HepG2 (cell line): ENCODE measurements at regions not wholly inside any gene's neighbourhood (a gene's known extent, or its start where the extent isn't known, plus 50 kb on each side); places are given as distances from the start of the nearest gene placed in this dataset.

Experiments
- ATAC-seq: fragments of 200-7000 bp; cut with Tn5 transposase; 3 replicates; pipeline ENCODE4 v1.9.1; 2020; ENCODE audit warnings: mild to moderate bottlenecking, moderate library complexity
- BruUV-seq: library from RNA; stranded (reverse); fragments of 400-500 nt; replicated peaks from 2 replicates; lab custom pipeline; 2021; lab: Mats Ljungman, UMichigan
- CTCF ChIA-PET: fragments of 300-600 bp; formaldehyde crosslinking; extraction: SDS; loops from one replicate; lab custom pipeline; 2021; ENCODE audit warnings: low total read pairs, inconsistent platforms, low intra/inter-chr PET ratio; lab: Yijun Ruan, JAX
- POLR2A ChIA-PET: fragments of 350-600 bp; sonication (Branson Sonifier 250); formaldehyde crosslinking; loops from one replicate; lab custom pipeline; 2020; ENCODE audit warnings: antibody characterized with exemption, inconsistent platforms; lab: Yijun Ruan, JAX
- DNase-seq: peaks from one replicate; pipeline ENCODE4 v3.0.0-alpha.2; 2015; ENCODE audit warnings: low spot score
- FAIRE-seq: peaks from 3 replicates; lab custom pipeline; 2011; peaks lifted over from hg19 to GRCh38; lab: Jason Lieb, UNC
- H2AFZ ChIP-seq: one replicate; pipeline ENCODE4 v1.6.1; 2011; ENCODE audit warnings: low read length, inconsistent platforms
- H3K27ac ChIP-seq: fragments of 300-600 bp; 3 replicates; pipeline ENCODE4 v1.8.0; 2011; ENCODE audit warnings: mixed run types, mild to moderate bottlenecking, mixed read lengths, low read length, inconsistent platforms; ENCODE audit not compliant: insufficient read depth; ENCODE audit errors: extremely low read length
- H3K27me3 ChIP-seq, 2 experiments: fragments of 200-600 bp in 1 of 2; 2 replicates in 1 of 2; 3 replicates in 1 of 2; pipeline versions ENCODE4 v1.6.0 to v1.8.0; 2011; ENCODE audit warnings: low read length in 2 of 2, mild to moderate bottlenecking in 2 of 2, moderate library complexity in 2 of 2, inconsistent platforms in 1 of 2; ENCODE audit not compliant: insufficient read depth in 2 of 2, control insufficient read depth in 1 of 2
- H3K36me3 ChIP-seq, 2 experiments: fragments of 200-600 bp in 1 of 2; replicated peaks in 1 of 2; 2 replicates in 1 of 2; 3 replicates in 1 of 2; pipeline versions ENCODE4 v1.5.1 to v1.8.0; 2011; ENCODE audit warnings: low read length in 2 of 2, inconsistent platforms in 1 of 2; ENCODE audit not compliant: insufficient read depth in 2 of 2, control insufficient read depth in 1 of 2
- H3K4me1 ChIP-seq: 2 replicates; pipeline ENCODE4 v1.5.1; 2012; ENCODE audit warnings: low read length, inconsistent platforms; ENCODE audit not compliant: insufficient read depth
- H3K4me2 ChIP-seq: 2 replicates; pipeline ENCODE4 v1.6.0; 2011; ENCODE audit warnings: low read depth, low read length, inconsistent platforms
- H3K4me3 ChIP-seq, 3 experiments: fragments of 200-600 bp in 1 of 3; sonication (generic), shearing (Covaris generic) in 1 of 3; replicated peaks in 1 of 3; 2 replicates each; pipeline ENCODE4 v1.5.1; 2011 to 2016; ENCODE audit warnings: low read length in 3 of 3, inconsistent platforms in 2 of 3, low read depth in 2 of 3, mild to moderate bottlenecking in 2 of 3, control low read depth in 1 of 3, mixed read lengths in 1 of 3; ENCODE audit not compliant: insufficient read depth in 1 of 3
- H3K79me2 ChIP-seq: one replicate; pipeline ENCODE4 v1.6.1; 2011; ENCODE audit warnings: low read length, inconsistent platforms; ENCODE audit not compliant: insufficient read depth
- H3K9ac ChIP-seq: 2 replicates; pipeline ENCODE4 v1.6.0; 2011; ENCODE audit warnings: mild to moderate bottlenecking, low read depth, low read length, inconsistent platforms; ENCODE audit not compliant: insufficient read depth
- H3K9me3 ChIP-seq: 2 replicates; pipeline ENCODE4 v1.5.1; 2012; ENCODE audit warnings: mild to moderate bottlenecking, low read length
- H4K20me1 ChIP-seq: 2 replicates; pipeline ENCODE4 v1.6.0; 2011; ENCODE audit warnings: inconsistent platforms, mild to moderate bottlenecking, low read length, moderate library complexity; ENCODE audit not compliant: insufficient read depth
- ARHGAP35 ChIP-seq: sonication (generic); formaldehyde crosslinking; IDR thresholded peaks from 2 replicates; pipeline ENCODE4 v1.9.0; 2022; ENCODE audit warnings: mild to moderate bottlenecking, inconsistent platforms, moderate library complexity, missing genetic modification reagents, borderline replicate concordance
- ISX ChIP-seq: sonication (generic); formaldehyde crosslinking; conservative IDR thresholded peaks from 2 replicates; pipeline ENCODE4 v1.5.0; 2020; ENCODE audit warnings: missing genetic modification reagents
- NAIF1 ChIP-seq: sonication (generic); formaldehyde crosslinking; IDR thresholded peaks from 2 replicates; pipeline ENCODE4 v1.5.0; 2020; ENCODE audit warnings: mild to moderate bottlenecking, missing genetic modification reagents, borderline replicate concordance
- TIGD3 ChIP-seq: sonication (generic); formaldehyde crosslinking; IDR thresholded peaks from 2 replicates; pipeline ENCODE4 v1.5.1; 2020; ENCODE audit warnings: mild to moderate bottlenecking, missing genetic modification reagents, borderline replicate concordance
- TOE1 ChIP-seq: sonication (generic); formaldehyde crosslinking; IDR thresholded peaks from 2 replicates; pipeline ENCODE4 v1.4.0; 2020; ENCODE audit warnings: mild to moderate bottlenecking, missing genetic modification reagents
- WGBS: methylation state at CpG from one replicate; pipeline ENCODE4 v1.1.6; 2017; ENCODE audit warnings: low lambda C conversion rate; 5-methylcytosine and 5-hydroxymethylcytosine counted together
- in situ Hi-C: cut with HindIII; loops from 2 replicates; pipeline ENCODE4 v1.10.0; 2017; ENCODE audit warnings: low pct_unique_long_range_greater_than_20kb; ENCODE audit not compliant: extremely low pct_ligation_motif_present
- intact Hi-C: fragments of 100-400 bp; cut with micrococcal nuclease; formaldehyde crosslinking; loops from one replicate; pipeline ENCODE4 v1.10.0; 2022; ENCODE audit not compliant: unreplicated experiment
- TF ChIP-seq, protein P1 (sequence below): sonication (generic); formaldehyde crosslinking; IDR thresholded peaks from 2 replicates; pipeline ENCODE4 v1.4.0; 2020; ENCODE audit warnings: mild to moderate bottlenecking, missing genetic modification reagents, borderline replicate concordance
- TF ChIP-seq, protein P2 (sequence below): sonication (generic); formaldehyde crosslinking; IDR thresholded peaks from 2 replicates; pipeline ENCODE4 v1.5.1; 2020; ENCODE audit warnings: missing genetic modification reagents, mild to moderate bottlenecking, borderline replicate concordance

GRCh38 chr1:163928651-163929050 is 606.9 kb downstream of the NUF2 start:
- H3K27me3 ChIP-seq = no peaks in the 10 kb centered on the region
- DNase-seq = no peak
- no peak overlapping the region for H2AFZ ChIP-seq
- ChIA-PET POLR2A (no interaction called here), CTCF (no interaction called here)
- no peak overlapping the region for H3K4me3 ChIP-seq
- no peaks in the 10 kb centered on the region for H3K79me2 ChIP-seq
- no peaks in the 10 kb centered on the region for H3K36me3 ChIP-seq
- TF ChIP-seq NAIF1 (CRISPR knock-in tag) (no peak), ISX (no peak), TOE1 (CRISPR knock-in tag) (no peak)
- FAIRE-seq = no peak
- ATAC-seq = no peak
- peaks cover 74% of the 10 kb centered on the region for H3K9me3 ChIP-seq
- H3K27ac ChIP-seq = no peak overlapping the region
- no peak overlapping the region for H3K9ac ChIP-seq
- no TSS peak for BruUV-seq
- no peak overlapping the region for H3K4me2 ChIP-seq
- in situ Hi-C loops = no loop called here
- intact Hi-C loops = no loop called here
- no peaks in the 10 kb centered on the region for H4K20me1 ChIP-seq
- H3K4me1 ChIP-seq = no peaks in the 10 kb centered on the region

DNA sequence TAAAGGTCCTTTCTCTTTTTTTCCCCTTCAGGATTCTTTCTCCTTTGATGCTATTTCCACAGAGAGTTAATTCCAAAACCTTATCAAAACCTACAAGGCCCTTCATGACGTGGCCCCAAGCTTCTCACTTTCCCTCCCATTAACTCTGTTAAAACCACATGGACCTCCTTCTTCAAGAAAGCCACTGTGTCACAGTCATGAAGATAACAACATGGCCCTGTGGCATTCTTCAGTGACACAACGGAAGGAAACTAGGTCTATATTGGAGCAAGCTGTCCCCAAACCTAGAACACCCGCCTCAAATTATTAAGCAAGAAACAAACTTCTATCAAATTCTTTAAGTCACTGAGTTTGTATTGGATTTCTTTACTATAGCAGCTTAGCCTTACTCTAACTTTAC is 611.1 kb downstream of the NUF2 start:
- Histone ChIP-seq H4K20me1 (no peaks in the 10 kb centered on the region), H3K27ac (no peak overlapping the region), H3K27me3 (no peaks in the 10 kb centered on the region), H3K9ac (no peak overlapping the region), H3K4me3 (no peak overlapping the region), H3K79me2 (no peaks in the 10 kb centered on the region), H3K4me1 (no peaks in the 10 kb centered on the region), H3K4me2 (no peak overlapping the region), H3K9me3 (peaks cover 68% of the 10 kb centered on the region), H3K36me3 (no peaks in the 10 kb centered on the region), H2AFZ (no peak overlapping the region)
- FAIRE-seq (no peak), ATAC-seq (no peak), DNase-seq (no peak)
- TF ChIP-seq TIGD3 (CRISPR knock-in tag) = no peak
- TF ChIP-seq, protein P1, sequence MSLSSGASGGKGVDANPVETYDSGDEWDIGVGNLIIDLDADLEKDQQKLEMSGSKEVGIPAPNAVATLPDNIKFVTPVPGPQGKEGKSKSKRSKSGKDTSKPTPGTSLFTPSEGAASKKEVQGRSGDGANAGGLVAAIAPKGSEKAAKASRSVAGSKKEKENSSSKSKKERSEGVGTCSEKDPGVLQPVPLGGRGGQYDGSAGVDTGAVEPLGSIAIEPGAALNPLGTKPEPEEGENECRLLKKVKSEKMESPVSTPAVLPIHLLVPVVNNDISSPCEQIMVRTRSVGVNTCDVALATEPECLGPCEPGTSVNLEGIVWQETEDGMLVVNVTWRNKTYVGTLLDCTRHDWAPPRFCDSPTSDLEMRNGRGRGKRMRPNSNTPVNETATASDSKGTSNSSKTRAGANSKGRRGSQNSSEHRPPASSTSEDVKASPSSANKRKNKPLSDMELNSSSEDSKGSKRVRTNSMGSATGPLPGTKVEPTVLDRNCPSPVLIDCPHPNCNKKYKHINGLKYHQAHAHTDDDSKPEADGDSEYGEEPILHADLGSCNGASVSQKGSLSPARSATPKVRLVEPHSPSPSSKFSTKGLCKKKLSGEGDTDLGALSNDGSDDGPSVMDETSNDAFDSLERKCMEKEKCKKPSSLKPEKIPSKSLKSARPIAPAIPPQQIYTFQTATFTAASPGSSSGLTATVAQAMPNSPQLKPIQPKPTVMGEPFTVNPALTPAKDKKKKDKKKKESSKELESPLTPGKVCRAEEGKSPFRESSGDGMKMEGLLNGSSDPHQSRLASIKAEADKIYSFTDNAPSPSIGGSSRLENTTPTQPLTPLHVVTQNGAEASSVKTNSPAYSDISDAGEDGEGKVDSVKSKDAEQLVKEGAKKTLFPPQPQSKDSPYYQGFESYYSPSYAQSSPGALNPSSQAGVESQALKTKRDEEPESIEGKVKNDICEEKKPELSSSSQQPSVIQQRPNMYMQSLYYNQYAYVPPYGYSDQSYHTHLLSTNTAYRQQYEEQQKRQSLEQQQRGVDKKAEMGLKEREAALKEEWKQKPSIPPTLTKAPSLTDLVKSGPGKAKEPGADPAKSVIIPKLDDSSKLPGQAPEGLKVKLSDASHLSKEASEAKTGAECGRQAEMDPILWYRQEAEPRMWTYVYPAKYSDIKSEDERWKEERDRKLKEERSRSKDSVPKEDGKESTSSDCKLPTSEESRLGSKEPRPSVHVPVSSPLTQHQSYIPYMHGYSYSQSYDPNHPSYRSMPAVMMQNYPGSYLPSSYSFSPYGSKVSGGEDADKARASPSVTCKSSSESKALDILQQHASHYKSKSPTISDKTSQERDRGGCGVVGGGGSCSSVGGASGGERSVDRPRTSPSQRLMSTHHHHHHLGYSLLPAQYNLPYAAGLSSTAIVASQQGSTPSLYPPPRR (CRISPR knock-in tag) = no peak
- no peak for TF ChIP-seq ARHGAP35 (CRISPR knock-in tag)
- TF ChIP-seq, protein P2, sequence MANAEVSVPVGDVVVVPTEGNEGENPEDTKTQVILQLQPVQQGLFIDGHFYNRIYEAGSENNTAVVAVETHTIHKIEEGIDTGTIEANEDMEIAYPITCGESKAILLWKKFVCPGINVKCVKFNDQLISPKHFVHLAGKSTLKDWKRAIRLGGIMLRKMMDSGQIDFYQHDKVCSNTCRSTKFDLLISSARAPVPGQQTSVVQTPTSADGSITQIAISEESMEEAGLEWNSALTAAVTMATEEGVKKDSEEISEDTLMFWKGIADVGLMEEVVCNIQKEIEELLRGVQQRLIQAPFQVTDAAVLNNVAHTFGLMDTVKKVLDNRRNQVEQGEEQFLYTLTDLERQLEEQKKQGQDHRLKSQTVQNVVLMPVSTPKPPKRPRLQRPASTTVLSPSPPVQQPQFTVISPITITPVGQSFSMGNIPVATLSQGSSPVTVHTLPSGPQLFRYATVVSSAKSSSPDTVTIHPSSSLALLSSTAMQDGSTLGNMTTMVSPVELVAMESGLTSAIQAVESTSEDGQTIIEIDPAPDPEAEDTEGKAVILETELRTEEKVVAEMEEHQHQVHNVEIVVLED = no peak
- ChIA-PET CTCF (no interaction called here), POLR2A (no interaction called here)
- WGBS = 0% methylated on average over 3 of the region's 3 CpGs
- in situ Hi-C loops (no loop called here), intact Hi-C loops (no loop called here)
- no TSS peak for BruUV-seq
